NCI-H1092 treated with DMSO at 0.1 percent for 48 hours (cell line): ENCODE measurements at regions not wholly inside any gene's neighbourhood (a gene's known extent, or its start where the extent isn't known, plus 50 kb on each side); places are given as distances from the start of the nearest gene placed in this dataset.

ENCODE experiments used
- DNase-seq: peaks from one replicate; lab custom pipeline; 2025; lab: John Stamatoyannopoulos, UW

DNA sequence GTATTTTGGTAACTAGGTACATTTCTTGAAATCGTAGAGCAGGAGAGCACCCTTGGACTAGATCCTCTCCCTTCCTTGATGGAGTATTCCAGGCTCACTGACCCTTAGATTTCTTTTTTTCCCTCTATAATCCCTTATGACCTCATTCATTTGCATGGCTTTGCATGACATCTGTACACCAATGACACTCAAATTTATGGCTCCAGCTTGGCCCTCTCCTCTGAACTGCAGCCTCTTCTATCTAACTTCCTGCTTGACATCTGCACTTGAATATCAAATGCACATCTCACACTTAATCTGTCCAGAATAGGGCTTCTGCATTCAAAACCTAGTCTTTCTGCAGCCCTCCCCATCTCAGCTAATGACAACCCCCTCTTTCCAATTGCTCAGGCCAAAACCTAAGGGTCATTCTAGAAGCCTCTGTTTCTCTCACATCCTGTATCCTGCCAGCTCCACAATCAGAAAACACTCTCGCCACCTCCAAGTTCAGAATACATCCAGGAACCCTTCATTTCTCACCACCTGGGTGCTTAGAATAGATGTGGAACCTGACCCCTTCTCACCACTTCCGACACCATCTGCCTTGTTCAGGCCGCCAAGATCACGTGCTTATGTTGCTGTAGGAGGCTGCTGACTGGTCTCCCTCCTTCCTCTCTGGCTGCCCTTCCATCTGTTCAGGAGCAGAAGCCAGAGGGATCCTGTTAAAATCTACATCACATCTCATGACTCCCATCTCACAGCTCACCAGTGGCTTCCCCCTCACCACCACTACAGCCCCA is 138.9 kb upstream of the MTNR1B start:
- peak; percentile 87 for DNase-seq

GRCh38 chr11:92834296-92835020 is 135.0 kb upstream of the MTNR1B start:
- no peak for DNase-seq

DNA sequence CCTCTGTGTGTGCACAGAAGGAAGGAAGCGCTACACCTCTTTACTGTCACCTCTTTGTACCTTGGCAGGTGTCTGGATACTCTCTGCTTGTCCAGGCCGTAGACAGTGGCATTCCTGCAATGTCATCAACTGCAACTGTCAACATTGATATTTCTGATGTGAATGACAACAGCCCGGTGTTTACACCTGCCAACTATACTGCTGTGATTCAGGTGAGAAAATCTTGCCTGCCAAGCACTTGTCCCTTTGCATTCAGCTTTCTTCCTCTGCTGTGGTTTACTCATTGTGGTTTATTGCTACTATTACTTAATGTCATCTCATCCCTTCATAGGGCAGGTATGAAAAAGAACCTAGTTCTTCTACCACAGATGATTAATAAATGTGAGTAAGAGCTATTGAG is 131.9 kb upstream of the MTNR1B start:
- no peak for DNase-seq

DNA sequence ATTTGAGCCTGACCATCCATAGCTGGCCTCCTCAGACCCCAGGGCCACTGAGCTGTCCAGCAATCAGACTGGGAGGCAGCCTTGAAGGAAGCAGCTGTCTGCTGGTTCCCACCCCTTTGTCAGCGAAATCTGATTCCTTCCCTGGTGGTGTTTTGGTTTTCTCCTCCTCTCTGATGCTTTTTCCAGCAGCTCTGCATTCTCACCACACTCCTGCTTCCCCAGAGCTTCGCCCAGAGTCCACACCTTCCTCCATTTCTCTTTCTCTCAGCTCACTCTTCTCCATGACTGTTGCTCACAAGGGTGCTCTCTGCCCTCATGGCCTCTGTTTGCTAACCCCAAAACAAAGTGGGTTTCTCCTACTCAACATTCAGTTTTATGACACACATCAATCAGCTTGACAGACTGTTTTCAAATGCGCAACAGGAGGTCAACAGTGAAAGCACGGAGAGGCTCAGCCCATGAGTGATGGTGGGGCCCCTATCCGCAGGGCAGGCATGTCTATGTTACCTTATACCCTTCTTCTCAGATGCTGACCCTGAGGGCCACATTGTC is 130.6 kb upstream of the MTNR1B start:
- DNase-seq, result peak; percentile 50

DNA sequence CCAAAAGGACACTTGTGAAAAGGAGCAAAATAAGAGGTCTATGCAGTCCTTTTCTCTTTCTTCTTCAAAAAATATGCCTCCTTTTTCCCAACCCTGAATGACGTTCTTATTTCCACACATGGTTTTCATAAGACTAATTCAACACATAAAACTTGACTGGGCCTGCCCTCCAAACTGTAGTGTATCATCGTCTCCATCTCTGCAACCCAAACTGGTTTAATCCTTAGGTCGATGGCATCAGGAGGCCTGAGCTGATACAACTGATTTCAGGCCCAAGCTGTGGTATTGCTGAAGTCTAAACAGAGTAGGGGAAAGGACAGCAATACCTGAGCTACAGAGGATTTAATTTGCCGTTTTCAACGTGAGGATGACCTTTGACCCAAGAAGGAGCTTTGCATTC is 130.0 kb upstream of the MTNR1B start:
- no peak for DNase-seq

GRCh38 chr11:92841719-92842118 is 127.7 kb upstream of the MTNR1B start:
- DNase-seq, result peak; percentile 43

DNA sequence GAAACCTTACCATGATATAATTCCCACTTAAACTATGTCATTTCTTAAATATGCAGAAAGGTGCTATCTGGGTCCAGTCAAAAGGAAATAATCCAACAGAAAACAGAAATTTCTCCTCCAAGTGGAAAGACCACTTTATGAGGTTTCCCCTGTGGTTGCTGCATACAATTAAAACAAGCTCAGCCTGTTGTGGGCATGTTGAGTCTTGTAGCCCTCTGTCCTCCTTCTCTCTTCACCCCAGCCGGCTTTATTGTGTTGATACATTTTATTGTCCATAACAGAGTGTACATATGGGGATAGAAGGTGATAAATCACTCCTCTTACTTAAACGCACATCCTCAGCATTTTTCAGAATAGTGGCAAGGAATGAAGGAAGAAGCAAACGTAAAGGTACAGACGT is 126.0 kb upstream of the MTNR1B start:
- DNase-seq, result no peak

DNA sequence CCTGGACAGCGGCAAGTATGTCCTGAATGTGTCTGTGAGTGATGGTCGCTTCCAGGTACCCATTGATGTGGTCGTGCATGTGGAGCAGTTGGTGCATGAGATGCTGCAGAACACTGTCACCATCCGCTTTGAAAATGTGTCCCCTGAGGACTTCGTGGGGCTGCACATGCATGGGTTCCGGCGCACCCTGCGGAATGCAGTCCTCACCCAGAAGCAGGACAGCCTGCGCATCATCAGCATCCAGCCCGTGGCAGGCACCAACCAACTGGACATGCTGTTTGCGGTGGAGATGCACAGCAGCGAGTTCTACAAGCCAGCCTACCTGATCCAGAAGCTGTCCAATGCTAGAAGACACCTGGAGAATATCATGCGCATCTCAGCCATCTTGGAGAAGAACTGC is 125.3 kb upstream of the MTNR1B start:
- no peak for DNase-seq

GRCh38 chr11:92845390-92845789 is 124.1 kb upstream of the MTNR1B start:
- no peak for DNase-seq

GRCh38 chr11:92845805-92846204 is 123.6 kb upstream of the MTNR1B start:
- no peak for DNase-seq

DNA sequence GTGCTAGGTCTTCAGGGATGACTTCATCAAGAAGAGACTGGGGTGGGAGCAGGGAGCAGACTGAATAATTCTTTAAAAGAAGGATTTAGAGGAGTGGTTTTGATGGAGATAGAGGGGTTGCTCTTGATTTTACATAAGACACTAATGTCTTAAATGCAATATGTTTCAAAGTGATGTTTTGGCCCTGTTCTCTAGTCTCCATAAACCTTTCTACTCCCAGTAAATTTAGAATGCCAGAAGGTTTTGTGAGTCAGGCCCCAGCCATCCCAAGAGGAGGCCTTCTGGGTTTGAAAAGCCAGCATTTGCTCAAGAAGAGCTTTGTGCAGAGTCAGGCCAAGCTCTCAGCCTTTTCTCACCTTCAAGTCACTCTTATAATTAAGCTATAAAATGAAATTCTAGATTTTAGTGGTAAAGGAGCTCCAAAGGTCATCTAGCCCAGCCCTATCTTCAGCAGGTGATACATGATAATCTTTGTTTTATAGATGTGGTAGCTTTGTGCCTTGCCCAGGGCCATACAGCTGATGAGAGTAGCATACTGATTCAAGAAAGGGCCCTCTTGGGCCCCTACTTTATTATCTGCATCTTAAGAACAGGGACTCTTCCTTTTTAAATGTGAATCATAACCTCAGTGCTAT is 122.8 kb upstream of the MTNR1B start:
- DNase-seq, result no peak

- DNase-seq, result no peak
Observed at GRCh38 chr11:92848578-92848977, 120.9 kb upstream of the MTNR1B start.

GRCh38 chr11:92850296-92850826 is 119.1 kb upstream of the MTNR1B start:
- DNase-seq, result no peak

- no peak for DNase-seq
Observed at GRCh38 chr11:92852229-92852628, 117.2 kb upstream of the MTNR1B start.

DNA sequence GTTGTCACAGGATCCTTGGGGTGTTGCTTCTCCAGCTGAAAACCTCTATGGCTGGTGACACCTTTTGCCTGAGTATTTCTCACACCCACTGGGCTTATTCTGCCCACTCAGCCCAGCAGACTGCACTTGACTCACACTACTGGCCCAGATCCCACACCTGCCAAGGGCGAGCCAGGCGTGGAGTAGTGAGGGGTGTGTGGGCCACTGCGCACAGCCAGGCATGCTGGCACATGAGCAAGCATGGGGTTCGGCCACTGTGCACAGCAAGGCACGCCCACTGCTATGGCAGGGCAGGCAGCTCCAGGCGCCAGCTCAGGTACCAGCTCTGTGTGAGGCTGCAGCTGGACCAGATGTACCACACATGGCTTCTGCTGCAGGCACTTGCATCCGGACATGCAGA is 116.5 kb upstream of the MTNR1B start:
- DNase-seq, result peak; percentile 42

DNA sequence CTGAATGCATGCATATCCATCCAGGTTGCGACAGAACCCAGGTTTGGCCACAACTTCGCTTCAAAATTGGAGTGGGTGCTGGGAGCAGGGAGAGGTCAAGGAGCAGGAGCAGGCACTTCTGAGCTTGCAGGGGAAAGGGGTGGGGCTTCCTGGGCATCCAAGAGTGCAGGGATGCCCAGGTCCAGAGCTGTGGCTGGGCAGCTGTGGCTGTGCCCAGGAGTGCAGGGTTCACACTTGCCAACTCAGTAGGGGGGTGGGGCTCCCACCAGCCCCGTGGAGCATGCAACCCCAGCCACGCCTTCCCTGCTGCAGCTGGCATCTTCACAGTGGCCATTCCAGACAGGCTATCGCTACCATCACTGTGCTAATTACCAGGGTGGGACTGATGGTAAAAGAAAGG is 115.3 kb upstream of the MTNR1B start:
- DNase-seq, result no peak

- no peak for DNase-seq
Observed at GRCh38 chr11:92854952-92855351, 114.5 kb upstream of the MTNR1B start.

GRCh38 chr11:92855607-92856405 is 113.6 kb upstream of the MTNR1B start:
- DNase-seq, result no peak

- DNase-seq, result no peak
Observed at GRCh38 chr11:92857407-92857806, 112.0 kb upstream of the MTNR1B start.

DNA sequence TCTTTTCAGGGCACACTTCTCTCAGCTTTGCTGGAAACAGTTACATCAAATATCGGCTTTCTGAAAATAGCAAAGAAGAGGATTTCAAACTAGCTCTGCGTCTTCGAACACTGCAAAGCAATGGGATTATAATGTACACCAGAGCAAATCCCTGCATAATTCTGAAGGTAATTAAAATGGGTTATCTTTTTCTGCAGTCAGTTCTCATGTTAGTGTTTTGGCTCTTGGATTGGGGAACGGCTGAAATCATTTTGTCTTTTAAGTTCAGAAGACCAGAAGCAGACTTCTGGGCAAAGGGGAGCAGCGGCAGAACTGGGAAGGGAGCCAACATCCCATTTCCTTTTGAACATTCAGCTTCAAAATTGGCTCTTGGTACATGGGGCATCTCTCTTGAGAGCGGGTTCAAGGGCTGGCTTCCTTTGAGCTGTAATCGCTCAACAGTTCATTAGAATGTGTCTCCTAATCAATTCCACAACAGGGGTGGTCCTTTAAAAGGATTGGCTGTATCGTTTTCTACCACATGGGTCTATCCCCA is 110.2 kb upstream of the MTNR1B start:
- peak; percentile 73 for DNase-seq

DNA sequence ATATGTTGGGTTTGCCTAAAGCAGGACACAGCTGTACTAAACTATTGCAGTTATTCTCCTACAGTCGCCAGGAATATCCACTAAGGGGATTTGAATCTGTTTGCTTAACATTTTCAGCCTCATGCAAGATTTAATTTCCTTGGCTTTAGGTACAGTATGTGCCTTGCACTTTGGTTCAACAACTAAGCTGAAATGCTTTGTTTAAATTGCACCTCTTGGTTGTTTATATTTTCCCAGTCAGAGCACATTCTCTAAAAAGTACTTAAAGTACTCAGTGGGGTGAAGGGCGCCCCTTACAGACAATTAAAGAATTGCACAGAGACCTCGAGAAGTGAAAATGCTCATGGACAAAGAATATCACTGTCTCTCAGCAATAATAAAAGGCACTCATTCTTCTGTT is 107.8 kb upstream of the MTNR1B start:
- DNase-seq, result no peak
